C1 segment of cervical spinal cord (tissue), 14 donors: ENCODE measurements at regions not wholly inside any gene's neighbourhood (a gene's known extent, or its start where the extent isn't known, plus 50 kb on each side); places are given as distances from the start of the nearest gene placed in this dataset.
A peak's percentile ranks its signal among the peaks of the same experiment; 100 is the strongest.

Source experiments
- DNase-seq, 14 donors: peaks; one replicate each; lab custom pipeline; 2025; lab: John Stamatoyannopoulos, UW

DNA sequence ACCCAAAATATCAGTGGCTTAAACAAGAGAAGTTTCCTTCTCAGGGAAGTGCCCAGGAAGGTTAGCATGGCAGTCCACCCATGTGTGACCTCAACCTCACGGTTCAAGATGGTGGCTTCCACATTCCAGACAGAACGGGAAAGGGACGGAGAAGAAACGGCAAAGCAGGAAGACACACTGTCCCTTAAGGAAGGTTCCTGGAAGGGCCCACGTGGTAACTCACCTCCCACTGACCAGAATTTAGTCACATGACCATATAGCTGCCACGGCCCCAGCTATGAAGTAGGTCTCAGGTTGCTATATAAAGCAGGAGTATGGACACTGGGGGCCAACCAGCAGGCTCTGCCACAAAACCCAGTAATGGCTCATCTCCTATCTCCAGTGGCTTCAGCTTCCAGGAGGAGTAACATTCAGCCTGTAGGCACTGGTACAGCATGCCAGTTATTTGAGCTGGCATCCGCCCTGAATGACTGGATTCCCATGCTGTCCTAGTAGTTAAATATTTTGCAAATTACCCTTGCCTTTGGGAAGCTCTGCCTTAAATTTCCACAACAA, 278.5 kb upstream of the KLF14 start:
- DNase-seq: no peak

DNA sequence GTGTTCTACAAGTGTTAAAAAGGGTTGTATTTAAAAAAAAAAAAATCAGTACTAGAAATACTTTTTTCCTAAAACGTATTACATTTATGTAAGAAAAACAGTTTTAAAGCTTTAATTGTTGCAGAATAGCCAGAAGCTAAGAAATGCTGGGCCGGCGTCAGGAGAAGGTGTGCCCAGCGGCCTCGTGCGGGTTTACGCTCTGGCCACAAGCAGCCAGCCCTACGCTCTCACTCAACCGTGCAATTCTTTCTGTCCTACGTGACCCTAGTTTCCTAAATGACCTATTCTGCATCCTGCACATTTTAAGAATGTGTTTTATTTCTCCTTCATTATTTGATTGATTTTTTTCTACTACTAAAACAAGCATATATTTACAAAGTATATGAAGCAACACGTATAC, 279.7 kb upstream of the KLF14 start:
- no peak for DNase-seq

DNA sequence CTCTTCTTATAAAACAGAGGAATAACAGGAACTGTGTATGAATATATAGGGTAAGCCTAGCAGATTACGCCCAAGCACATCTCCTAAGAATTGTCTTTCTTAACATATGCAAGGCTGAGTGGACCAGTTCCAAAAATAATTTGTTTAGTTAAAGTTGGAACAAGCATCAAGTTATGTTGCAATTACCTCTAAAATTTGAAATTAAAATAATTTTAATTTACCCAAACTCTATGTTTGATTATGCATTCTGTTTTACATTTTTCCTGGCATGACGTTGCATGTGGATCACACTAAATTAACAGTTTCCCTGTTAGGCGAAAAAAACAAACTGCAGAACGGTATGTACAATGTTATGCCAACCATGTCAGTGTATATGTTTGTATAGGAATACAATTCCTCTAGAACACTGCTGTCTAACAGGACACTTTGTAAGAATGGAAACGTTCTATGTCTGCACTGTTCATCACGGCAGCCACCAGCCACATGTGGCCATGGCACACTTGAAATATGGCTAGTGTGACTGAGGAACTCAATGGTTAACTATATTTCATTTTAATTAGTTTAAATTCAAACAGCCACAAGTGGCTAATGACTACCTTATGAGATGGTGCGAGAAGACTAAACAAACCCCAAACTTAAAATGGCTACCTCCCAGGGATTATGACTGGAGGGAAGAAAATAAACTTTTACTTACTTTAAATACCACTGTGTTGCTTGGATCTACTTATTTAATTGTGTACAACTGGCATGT, 281.1 kb upstream of the KLF14 start:
- no peak for DNase-seq

DNA sequence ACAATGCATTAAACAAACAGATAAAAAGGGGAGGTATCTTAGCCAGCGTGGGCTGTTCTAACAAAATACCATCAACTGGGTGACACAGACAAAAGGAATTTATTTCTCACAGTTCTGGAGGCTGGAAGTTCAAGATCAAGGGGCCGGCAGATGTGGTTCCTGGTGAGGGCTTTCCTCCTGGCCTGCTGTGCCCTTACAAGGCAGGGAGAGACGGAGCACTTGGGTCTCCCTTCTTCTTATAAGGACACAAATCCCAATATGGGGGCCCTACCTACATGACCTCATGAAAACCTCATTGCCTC, 281.6 kb upstream of the KLF14 start:
- DNase-seq: no peak

DNA sequence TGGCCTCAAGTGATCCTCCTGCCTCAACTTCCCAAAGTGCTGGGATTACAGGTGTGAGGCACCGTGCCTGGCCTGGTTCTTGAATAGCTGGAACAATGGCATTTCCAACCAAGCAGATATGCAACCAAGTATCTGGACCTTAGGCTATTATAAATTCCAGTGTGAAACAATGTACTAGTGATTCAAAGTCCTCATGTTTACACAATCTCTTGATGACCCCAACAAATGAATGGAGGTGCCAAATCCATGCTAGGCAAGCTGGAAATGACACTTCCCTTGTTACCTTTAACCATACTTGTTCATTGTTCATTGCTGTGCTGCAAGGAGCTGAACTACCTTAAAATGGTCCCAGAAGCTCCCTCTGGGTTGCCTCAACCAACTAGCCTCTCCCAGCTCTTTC, 282.2 kb upstream of the KLF14 start:
- no peak for DNase-seq

DNA sequence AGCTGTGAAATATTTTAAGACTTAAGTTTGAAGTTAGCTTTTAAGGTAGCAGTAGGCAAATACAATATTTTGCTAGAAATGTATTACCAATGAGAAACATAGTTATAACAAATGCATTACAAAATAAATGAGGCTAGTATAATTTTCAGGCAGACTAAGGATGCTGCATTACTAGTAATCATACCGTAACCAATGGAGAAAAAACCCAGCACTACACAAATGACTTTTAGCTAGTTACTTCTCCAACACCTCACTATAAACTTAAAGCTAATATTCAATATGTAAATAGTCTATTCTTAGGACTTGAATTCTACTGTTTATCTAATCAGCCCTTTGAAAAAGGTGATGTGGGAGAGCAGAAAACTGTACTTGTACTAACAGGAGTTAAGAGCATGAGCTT, 285.3 kb upstream of the KLF14 start:
- no peak for DNase-seq

DNA sequence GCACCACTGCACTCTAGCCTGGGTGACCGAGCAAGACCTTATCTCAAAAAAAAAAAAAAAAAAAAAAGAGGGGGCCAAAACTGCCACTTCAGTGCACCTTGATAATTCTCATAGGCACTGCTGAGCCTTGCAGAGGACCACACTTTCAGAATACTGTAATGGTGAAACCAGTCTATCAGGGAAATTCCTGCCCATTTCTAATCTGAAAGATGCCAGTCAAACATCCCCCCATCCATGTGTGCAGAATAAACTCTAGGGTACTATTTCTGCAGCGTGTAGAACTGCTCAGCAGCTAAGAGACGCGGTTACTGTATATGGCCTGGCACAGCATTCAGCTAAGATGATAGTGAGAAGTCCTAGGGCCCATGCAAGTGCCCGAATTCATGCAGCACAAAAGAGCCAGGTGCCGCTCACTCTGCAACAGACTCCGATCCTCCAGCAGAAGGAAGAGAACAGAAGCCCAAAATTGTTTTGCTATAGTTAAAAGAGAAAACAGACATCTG, 286.8 kb upstream of the KLF14 start:
- DNase-seq: no peak

DNA sequence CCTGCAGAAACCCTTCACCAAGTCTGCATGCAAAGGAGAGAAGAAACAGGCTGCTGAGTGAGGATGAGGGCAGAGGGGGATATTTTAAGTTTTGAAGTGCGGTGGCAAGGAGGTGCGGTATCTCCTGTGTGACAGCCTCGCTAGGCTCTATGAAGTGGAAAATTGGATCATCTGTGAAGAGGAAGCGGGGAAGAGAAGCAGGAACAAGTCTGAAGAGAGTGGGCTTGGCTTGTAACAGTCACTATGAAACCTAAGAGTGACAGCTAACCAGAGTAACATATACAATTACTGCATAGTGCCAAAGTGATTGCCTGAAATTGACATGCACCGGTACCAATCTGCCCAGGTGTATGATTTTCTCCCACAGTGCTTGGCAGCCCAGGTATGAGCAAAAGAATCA, 287.5 kb upstream of the KLF14 start:
- DNase-seq: no peak

DNA sequence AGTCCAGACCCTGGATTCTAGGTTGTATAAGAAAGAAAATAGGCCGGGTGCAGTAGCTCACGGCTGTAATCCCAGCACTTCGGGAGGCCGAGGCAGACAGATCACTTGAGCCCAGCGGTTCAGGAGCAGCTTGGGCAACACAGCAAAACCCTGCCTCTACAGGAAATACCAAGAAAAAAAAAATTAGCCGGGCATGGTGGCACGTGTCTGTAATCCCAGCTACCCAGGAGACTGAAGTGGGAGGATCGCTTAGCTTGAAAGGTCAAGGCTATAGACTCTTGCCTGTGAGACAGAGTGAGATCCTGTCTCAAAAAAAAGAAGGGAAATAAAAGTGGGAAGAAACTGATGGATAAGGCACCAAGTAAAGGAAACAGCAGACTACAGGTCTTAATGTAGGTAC, 287.9 kb upstream of the KLF14 start:
- DNase-seq: no peak

DNA sequence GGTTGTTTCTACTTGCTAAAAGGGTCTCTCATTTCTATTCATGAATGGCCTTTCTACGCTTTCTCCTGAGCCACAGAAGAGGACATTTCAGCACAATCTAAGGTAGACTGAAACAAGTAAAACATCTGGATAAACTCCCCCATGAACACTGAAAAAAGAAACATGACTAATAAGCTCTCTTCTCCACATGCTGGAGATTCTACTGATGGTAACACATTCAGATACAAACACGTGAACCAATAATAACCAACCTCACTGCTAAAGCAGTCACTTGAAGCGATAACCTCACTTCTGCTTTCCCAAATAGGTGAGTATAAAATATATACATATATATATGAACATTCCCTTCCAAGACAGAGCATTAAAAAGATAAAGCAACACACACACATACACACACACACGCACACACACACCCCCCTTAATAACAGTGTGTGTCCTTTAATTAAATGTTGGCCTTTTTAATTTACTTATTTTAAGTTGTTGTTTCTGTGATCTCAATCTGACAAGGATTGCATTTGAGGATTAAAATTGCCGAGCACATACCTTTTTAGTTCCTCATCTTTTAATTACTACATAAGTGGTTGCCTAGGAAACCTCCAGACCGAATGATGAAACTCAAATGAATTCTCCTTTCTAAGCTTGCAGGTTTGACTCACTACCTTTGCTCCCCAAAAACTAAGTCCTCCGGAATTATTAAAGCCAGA, 292.4 kb upstream of the KLF14 start:
- no peak for DNase-seq

DNA sequence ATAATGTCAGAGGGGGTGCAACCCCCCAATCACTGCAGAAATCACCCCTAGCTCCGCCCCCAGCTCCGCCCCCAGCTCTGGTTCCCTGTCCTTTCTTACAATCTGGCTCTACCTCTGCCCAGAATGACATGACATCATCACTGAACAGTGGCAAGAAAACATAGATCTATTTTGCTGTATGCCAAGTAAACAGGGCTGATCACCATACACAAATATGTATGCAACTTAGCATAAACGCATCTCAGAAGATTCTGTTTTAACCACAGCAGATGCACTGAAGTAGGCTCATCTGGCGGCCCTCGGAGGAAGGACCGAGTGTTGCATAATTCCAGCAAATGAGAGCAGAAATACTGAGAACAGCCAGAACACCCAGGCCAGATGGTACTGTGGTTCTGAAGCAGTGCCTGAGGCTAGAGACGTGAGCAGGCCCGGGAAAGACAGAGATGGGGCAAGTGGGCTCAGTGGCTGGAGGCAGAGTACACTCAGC, 293.3 kb upstream of the KLF14 start:
- peak in 2 of 14 donors; percentile 19 to 28 for DNase-seq

DNA sequence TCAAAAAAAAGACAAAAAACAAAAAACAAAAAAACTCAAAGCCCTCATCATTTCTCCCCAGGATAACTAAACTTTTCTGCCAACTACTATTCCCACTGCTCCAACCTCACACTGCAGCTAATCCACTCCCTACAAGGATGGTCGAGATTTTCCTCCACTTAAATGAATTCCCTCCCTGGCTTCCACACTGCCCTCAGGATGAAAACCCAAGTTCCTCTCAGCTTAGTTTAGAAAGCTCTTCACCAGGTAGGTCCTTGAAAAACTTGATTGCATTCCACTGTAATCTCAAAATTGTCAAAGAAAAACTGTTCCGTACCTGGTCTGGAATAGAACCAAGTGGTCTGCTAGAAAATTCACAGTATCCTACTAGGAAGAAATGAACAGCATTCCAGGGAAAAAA, 294.3 kb upstream of the KLF14 start:
- DNase-seq: no peak

DNA sequence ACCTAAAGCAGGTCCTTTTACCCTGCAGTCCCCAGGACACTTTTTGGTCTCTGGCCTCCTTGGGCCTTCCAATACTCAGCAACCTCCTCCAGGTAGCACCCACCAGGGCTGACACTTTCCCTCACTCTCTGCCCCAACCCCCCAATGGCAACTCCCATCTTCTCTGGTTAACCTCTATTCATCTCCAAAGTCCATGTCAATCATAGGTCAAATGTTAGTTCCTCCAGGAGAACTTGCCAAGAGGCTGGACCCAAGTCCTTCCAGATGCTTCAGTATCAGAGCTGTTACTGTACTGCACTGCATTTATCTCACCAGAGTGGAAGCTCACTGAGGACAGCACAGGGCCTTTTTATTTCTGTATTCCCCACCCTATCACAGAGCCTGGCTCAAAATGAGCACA, 295.0 kb upstream of the KLF14 start:
- no peak for DNase-seq

DNA sequence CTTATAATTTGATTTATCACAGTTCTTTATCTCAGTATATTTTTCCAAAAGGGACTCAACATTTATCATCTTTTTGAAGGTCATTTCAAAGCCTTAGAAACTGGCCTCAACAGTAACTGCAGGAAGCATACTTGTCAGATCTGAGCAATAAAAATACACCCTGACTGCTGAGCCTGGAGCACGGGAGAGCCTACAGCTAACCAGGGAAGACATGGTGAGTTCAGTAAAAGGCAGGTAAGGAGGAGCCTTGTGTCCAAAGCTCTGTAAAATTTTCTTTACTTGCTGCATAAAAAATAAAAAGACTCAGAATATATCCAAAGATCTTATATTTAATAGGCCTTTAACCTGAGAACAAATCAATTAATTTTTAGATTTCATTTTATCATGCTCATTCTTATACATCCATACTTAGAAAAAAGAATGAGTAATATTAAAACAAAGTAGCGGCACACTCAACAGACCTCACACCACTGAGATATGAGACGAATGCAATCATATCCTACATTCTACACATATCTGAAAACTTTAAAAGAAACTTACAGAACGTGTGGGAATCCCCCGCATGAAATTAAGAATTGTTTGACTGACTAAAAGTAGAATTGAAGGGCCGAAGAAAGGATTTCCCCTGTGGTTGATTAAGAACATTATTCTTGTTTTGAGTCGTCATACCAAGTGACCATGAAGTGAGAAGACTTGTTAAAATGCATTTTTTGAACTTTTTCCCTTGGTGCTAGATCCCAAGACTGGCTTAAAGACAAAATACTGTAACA, 296.4 kb upstream of the MKLN1 start:
- DNase-seq: no peak

DNA sequence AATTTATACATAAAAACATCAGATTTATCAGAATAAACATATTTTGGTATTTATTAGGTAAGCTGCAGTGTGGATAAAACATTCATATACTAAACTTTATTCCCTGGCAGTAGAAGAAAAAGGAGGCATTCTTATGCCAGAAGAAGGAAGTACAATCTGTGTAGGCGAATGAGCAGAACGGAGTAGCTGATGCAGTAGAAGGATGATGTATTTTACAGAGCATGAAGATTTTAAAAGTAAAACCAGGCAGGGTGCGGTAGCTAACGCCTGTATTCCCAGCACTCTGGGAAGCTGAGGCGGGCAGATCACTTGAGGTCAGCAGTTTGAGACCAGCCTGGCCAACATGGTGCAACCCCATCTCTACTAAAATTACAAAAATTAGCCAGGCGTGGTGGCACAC, 294.9 kb upstream of the MKLN1 start:
- no peak for DNase-seq

DNA sequence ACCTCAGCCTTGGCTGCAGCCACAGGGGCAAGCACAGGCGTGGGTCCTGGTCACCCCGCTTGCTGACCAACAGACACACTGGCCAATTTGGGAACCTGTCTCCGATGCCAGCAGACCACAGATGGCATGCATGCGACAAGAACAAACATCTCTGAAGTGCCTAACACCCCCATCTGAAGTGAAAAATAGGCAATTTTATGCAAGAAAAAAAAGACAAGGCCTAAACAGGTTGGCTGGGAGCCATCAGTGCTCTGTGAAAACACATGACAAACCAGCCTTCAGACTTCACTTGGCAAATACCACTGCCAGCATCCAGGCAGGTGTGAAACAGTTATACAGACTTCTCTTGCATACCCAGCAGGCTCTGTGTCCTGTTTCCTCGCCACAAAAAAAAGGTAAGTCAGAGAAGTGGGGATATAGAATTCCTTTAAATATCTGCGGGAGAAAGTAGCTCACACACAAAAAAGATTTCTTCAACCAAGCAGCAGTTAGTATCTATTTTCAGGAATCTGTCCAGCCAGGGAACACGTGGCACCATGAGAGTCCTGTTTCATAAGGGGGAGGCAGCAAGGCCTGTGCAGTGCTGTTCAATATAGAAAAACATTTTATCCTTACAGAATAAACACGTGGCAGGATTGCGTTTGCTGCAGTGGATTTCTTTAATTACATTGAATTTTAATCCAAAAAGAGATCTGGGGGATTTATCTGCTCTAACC, 293.4 kb upstream of the MKLN1 start:
- peak in 3 of 14 donors; percentile 10 to 68 (median 28) for DNase-seq

DNA sequence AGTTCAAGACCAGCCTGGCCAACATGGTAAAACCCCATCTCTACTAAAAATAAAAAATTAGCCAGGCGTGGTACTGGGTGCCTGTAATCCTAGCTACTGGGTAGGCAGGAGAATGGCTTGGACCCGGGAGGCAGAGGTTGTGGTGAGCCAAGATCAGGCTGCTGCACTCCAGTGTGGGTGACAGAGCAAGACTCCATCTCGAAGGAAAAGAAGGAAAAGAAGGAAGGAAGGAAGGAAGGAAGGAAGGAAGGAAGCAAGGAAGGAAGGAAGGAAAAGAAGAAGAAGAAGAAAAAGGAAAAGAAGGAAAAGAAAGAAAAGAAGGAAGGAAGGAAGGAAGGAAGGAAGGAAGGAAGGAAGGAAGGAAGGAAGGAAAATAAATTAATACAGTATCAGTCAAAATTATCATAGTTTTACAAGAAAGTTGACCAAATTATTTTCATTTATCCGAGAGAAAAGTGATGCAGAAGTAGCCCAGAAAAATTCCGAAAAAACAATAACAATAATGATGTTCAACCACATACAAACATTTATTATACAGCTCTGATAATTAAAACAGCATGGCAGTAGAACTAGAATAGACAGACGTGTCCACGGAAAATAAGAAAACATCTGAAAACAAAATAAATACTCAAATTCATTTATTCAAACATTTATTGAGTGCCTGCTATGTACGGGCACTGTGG, 292.4 kb upstream of the MKLN1 start:
- DNase-seq: no peak

DNA sequence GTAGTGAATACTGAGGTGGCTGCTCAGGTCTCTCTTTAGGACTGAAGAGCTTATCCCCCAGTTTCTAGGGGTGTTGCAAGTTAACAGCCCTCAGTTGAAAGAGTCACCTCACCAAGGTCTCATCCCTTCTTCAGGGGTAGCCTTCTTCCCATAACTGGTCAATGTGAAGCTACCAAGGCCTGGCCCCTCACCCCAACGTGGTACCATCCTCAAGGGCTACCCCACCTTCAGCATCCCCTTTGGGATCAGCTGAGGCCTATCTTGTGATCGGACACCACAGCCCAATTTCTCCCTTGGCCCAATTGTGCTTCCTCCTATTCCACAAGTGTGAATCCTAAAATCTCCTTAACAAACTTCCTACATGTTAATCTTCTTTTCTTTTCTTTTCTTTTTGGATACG, 289.5 kb upstream of the MKLN1 start:
- DNase-seq: no peak

DNA sequence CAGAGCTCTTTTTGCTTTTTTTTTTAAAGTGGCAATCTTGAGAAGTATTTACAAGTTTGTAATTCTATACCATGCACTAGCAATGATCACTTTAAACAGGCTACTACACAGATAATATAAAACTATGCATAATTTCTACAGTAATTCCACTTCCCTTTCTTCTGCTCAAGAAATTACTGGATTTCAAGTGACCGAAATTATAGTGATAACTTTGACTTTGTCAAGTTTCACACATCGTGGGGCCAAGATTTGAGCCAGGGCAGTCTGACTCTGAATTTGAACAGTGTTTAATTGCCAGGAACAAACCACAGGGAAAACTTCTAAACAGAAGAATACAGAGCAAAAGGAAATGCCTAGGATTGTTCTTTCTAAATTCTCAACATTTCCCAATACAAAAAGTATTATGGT, 288.3 kb upstream of the MKLN1 start:
- no peak for DNase-seq

DNA sequence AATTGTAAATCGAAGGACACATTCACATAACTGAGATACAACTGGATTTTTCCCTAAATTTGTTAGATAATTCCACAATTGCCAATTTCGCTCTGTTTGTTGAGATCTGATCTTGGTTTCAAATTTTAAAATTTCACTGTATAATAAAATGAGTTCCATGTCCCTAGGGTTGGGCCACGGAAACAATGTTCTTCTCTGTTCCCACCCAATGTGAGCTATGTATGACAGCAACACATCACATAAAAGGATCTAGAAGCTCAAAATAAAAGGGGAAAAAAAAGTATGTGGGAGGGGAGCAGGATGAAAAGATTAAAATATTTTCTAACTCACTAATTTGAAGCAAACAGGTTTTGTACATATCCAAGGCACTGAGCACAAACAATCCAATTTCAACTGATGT, 287.8 kb upstream of the MKLN1 start:
- DNase-seq: no peak

DNA sequence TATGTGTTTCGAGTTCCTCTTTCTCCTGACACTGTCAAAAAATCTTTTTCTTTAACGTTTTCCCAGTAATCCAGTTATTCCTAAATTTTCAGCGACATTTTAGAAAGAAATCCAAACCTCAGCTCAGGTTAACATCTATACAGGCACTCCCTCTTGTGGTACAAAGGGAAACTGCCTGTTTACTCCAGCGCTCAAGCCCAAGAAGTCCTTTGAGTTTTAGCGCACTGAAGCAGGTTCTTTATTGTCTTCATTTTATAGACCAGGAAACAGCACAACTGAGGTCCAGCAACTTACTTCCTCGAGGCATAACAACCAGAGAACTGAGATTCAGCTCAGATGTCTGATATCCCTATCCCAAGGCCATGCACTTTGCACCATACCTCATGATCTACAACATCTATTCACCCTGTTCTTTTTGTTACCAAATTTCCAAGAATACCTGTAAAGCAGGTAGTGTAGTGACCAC, 287.2 kb upstream of the MKLN1 start:
- peak in 5 of 14 donors; percentile 10 to 37 (median 21) for DNase-seq
